Hematopoietic multipotent progenitor cell treated with erythropoietin and hydrocortisone succinate and interleukin-3 and kit ligand, for 8 days (in vitro differentiated cells): ENCODE measurements at regions not wholly inside any gene's neighbourhood (a gene's known extent, or its start where the extent isn't known, plus 50 kb on each side); places are given as distances from the start of the nearest gene placed in this dataset.
"Not testable (repeated sequence)": the region's sequence is repeated elsewhere in the genome, so short reads cannot be mapped to it uniquely, and the experiment has no call there.

ENCODE experiments used
- DNase-seq: peaks from one replicate; pipeline ENCODE4 v3.0.0-alpha.2; 2015

GRCh38 chr2:51368250-51368649 lies 336.3 kb upstream of the NRXN1 start:
- no peak for DNase-seq

- DNase-seq: no peak
These were observed 318.2 kb upstream of the NRXN1 start for GRCh38 chr2:51350100-51350499.

GRCh38 chr2:51344886-51345285 lies 313.0 kb upstream of the NRXN1 start:
- DNase-seq: no peak

GRCh38 chr2:51335087-51336058 lies 303.4 kb upstream of the NRXN1 start:
- DNase-seq: no peak

GRCh38 chr2:51329512-51329911 lies 297.6 kb upstream of the NRXN1 start:
- no peak for DNase-seq

GRCh38 chr2:51324051-51324450 lies 292.1 kb upstream of the NRXN1 start:
- DNase-seq: no peak

GRCh38 chr2:51322613-51323012 lies 290.7 kb upstream of the NRXN1 start:
- no peak for DNase-seq

GRCh38 chr2:51304311-51304710 lies 272.4 kb upstream of the NRXN1 start:
- DNase-seq: no peak

GRCh38 chr2:51301381-51301780 lies 269.4 kb upstream of the NRXN1 start:
- DNase-seq: no peak

GRCh38 chr2:51299370-51299769 lies 267.4 kb upstream of the NRXN1 start:
- DNase-seq: no peak

GRCh38 chr2:51297488-51297887 lies 265.6 kb upstream of the NRXN1 start:
- no peak for DNase-seq

GRCh38 chr2:51293566-51294200 lies 261.8 kb upstream of the NRXN1 start:
- no peak for DNase-seq

- no peak for DNase-seq
These were observed 260.0 kb upstream of the NRXN1 start for GRCh38 chr2:51291762-51292551.

GRCh38 chr2:51290725-51291124 lies 258.8 kb upstream of the NRXN1 start:
- DNase-seq: no peak

- DNase-seq: no peak
These were observed 257.1 kb upstream of the NRXN1 start for GRCh38 chr2:51289045-51289444.

GRCh38 chr2:51268191-51268590 lies 236.3 kb upstream of the NRXN1 start:
- DNase-seq: no peak

- no peak for DNase-seq
These were observed 233.6 kb upstream of the NRXN1 start for GRCh38 chr2:51265539-51265938.

- no peak for DNase-seq
These were observed 232.0 kb upstream of the NRXN1 start for GRCh38 chr2:51263951-51264350.

GRCh38 chr2:51263101-51263500 lies 231.2 kb upstream of the NRXN1 start:
- not testable (repeated sequence) for DNase-seq

- DNase-seq: no peak
These were observed 226.4 kb upstream of the NRXN1 start for GRCh38 chr2:51258301-51258700.

GRCh38 chr2:51256736-51257135 lies 224.8 kb upstream of the NRXN1 start:
- DNase-seq: no peak

GRCh38 chr2:51251356-51251755 lies 219.4 kb upstream of the NRXN1 start:
- no peak for DNase-seq

GRCh38 chr2:51247252-51247805 lies 215.4 kb upstream of the NRXN1 start:
- no peak for DNase-seq
